ENCODE measurements at regions not wholly inside any gene's neighbourhood (a gene's known extent, or its start where the extent isn't known, plus 50 kb on each side); places are given as distances from the start of the nearest gene placed in this dataset.

- no peaks in the 10 kb centered on the region for H3K4me1 ChIP-seq (replicated peaks)
- no peak for TF ChIP-seq POLR2A (IDR thresholded peaks at IDR 0.05)
- TF ChIP-seq CTCF (IDR thresholded peaks at IDR 0.05), result no peak
- no peak for TF ChIP-seq POLR2AphosphoS5 (IDR thresholded peaks at IDR 0.05)
- intact Hi-C loops (cut with DNase I), result no loop called here
- H3K27ac ChIP-seq, result no peak overlapping the region
- no peaks in the 10 kb centered on the region for H3K36me3 ChIP-seq
- H3K4me3 ChIP-seq, result no peak overlapping the region
- 80% methylated on average over 2 of the region's 2 CpGs for WGBS
- no peak for DNase-seq (ENCODE audit: low spot score)
- H3K9me3 ChIP-seq, result no peaks in the 10 kb centered on the region
- no peaks in the 10 kb centered on the region for H3K27me3 ChIP-seq (replicated peaks; ENCODE audit: insufficient read depth)
Observed at GRCh38 chr5:14962604-14963003, 91.0 kb upstream of the ANKH start.

GRCh38 chr5:14960120-14960462, 88.5 kb upstream of the ANKH start:
- intact Hi-C loops (cut with DNase I), result no loop called here
- 96% methylated on average over 17 of the region's 17 CpGs for WGBS

GRCh38 chr5:14959399-14960119, 88.0 kb upstream of the ANKH start:
- intact Hi-C loops (cut with DNase I), result no loop called here
- Histone ChIP-seq H3K27ac (peak overlapping the region; percentile 58 to 66), H3K9me3 (no peaks in the 10 kb centered on the region), H3K27me3 (replicated peaks; ENCODE audit: insufficient read depth) (no peaks in the 10 kb centered on the region), H3K4me3 (no peak overlapping the region), H3K4me1 (replicated peaks) (no peaks in the 10 kb centered on the region), H3K36me3 (no peaks in the 10 kb centered on the region)
- peak; percentile 73 for TF ChIP-seq POLR2AphosphoS5 (IDR thresholded peaks at IDR 0.05)
- TF ChIP-seq POLR2A (IDR thresholded peaks at IDR 0.05), result no peak
- no peak for TF ChIP-seq CTCF (IDR thresholded peaks at IDR 0.05)
- DNase-seq (ENCODE audit: low spot score), result peak; percentile 65
- 48% methylated on average over 12 of the region's 12 CpGs for WGBS

More at GRCh38 chr5:14960120-14960462, 88.5 kb upstream of the ANKH start:
- Histone ChIP-seq H3K4me1 (replicated peaks) (no peaks in the 10 kb centered on the region), H3K9me3 (no peaks in the 10 kb centered on the region), H3K36me3 (no peaks in the 10 kb centered on the region), H3K4me3 (no peak overlapping the region), H3K27ac (peak overlapping the region in 1 of 2 donors; percentile 66), H3K27me3 (replicated peaks; ENCODE audit: insufficient read depth) (no peaks in the 10 kb centered on the region)
- TF ChIP-seq POLR2AphosphoS5 (IDR thresholded peaks at IDR 0.05), result no peak
- no peak for TF ChIP-seq POLR2A (IDR thresholded peaks at IDR 0.05)
- no peak for TF ChIP-seq CTCF (IDR thresholded peaks at IDR 0.05)
- DNase-seq (ENCODE audit: low spot score), result no peak

- Histone ChIP-seq H3K4me3 (no peak overlapping the region), H3K36me3 (no peaks in the 10 kb centered on the region), H3K27me3 (replicated peaks; ENCODE audit: insufficient read depth) (no peaks in the 10 kb centered on the region), H3K4me1 (replicated peaks) (no peaks in the 10 kb centered on the region), H3K9me3 (no peaks in the 10 kb centered on the region), H3K27ac (peak overlapping the region in 1 of 2 donors; percentile 61)
- WGBS, result 23% methylated on average over 2 of the region's 2 CpGs
- peak; percentile 35 for DNase-seq (ENCODE audit: low spot score)
- TF ChIP-seq POLR2A (IDR thresholded peaks at IDR 0.05), result no peak
- peak; percentile 46 for TF ChIP-seq POLR2AphosphoS5 (IDR thresholded peaks at IDR 0.05)
- intact Hi-C loops (cut with DNase I), result no loop called here
Observed at GRCh38 chr5:14958188-14958587, 86.6 kb upstream of the ANKH start.

GRCh38 chr5:14956423-14957046, 85.0 kb upstream of the ANKH start:
- H3K9me3 ChIP-seq, result no peaks in the 10 kb centered on the region
- no peak for TF ChIP-seq POLR2AphosphoS5 (IDR thresholded peaks at IDR 0.05)
- no peak for TF ChIP-seq POLR2A (IDR thresholded peaks at IDR 0.05)
- no peak for TF ChIP-seq CTCF (IDR thresholded peaks at IDR 0.05)
- H3K27me3 ChIP-seq (replicated peaks; ENCODE audit: insufficient read depth), result no peaks in the 10 kb centered on the region
- H3K4me1 ChIP-seq (replicated peaks), result no peaks in the 10 kb centered on the region
- no peaks in the 10 kb centered on the region for H3K36me3 ChIP-seq
- H3K27ac ChIP-seq, result no peak overlapping the region
- 80% methylated on average over 6 of the region's 6 CpGs for WGBS
- intact Hi-C loops (cut with DNase I), result no loop called here
- H3K4me3 ChIP-seq, result no peak overlapping the region
- no peak for DNase-seq (ENCODE audit: low spot score)
